ENCODE measurements at regions not wholly inside any gene's neighbourhood (a gene's known extent, or its start where the extent isn't known, plus 50 kb on each side); places are given as distances from the start of the nearest gene placed in this dataset.

DNA sequence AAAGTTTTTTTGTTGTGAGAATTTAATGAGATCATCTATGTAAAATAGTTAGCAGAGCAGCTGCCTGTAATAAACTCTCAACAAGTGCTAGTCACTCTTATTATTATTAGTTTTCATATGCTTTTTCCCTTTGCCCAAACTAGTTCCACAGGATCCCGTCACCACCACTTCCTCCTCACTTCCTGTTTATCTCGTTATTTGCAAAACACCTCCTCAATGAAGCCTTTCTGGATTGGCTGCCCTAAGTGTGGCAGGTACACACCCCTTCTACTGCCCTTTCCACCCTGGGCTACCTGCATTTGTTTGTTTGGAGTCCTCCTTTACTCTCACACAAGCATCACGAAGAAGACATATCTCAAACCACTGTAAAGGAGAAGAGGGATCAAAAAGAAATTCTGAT lies 54.4 kb upstream of the KLF3 start:
- DNase-seq, result no peak

DNA sequence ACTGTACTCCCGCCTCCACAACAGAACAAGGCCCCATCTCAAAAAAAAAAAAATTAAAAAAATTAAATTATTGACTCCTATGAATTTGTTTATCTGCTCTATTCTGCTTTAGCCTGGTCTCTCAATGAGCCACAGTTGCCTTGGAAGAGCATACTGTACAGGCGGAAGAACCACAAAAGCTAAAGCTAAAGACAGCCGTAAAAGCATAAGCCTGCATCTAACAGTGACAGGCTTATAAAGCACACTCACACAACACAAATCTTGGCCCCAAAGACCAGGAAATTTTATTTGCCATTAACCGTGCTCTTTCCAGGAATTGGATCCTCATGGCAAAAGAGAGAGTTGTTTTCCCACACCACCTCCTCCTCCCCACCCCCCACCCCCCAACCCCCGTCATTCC lies 53.5 kb upstream of the KLF3 start:
- DNase-seq, result no peak

DNA sequence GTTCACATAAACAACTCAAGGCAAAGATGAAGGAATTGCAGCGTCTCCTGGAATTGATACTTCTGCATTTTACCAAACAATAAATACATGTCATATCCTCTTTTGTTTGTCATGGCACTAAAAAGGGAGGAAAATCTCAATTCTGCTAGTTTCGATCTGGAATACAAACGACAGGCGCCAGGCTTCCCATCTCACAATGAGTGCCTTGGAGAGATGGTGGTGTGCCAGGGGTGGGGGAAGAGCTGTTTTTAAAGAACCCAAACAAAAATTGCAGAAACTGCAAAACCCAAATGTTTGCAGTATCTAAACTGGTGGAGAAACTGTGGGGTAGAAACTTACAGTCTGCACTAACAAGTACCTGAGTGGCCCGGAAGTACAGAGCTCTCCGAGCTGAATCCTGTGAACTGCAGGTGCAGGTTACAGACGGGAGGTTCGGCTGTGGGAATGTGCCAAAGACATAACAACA lies 53.0 kb upstream of the KLF3 start:
- no peak for DNase-seq

DNA sequence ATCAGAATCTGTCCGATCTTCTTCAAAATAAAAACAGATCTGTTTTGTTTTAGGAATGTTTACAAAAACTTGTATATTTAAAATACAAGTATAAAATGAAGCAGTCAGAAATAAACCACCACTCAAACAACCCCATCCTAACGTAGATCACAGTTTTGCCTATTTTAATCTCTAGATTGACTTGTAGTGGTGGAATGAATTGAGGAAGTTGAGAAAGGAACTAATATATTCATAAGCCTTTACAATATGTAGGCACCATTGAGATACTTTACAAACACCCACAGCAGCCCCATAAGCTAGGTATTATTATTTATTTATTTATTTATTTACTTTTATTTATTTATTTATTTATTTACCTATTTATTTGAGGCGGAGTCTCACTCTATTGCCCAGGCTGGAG lies 52.3 kb upstream of the KLF3 start:
- DNase-seq, result no peak

DNA sequence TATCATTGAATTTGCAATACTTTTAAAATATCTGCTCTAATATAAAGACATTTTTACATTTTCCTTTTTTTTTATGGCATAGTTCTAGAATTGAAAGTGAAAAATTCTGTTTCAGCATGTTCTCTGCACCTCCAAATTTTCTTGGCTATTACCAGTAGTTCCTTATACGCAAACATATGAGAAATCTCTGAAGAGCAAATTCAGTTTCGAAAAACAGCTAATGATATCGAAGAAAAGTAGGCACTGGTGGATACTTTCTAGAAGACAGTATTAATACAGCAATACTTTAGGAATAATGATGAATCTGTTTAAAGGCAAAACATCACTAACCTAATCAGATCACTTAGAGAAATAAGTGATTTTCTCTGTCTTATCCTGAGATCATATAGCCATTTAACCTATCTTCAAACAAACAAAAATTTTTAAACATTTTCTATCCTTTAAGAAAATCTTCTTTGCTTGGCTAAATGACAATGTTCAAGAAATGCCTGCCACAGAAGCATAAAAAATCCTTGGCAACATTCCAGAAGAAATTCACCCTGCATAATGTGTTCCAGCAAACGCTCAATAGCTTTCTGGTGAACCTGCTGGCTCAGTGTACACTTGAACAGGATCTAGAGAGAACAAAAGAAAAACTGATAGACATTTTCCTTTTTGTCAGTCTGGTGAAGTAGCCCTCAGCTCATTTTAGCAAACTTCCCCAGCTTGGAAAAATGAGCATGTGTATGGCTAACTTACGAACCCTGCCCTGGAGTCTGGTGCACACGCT lies 51.2 kb upstream of the KLF3 start:
- peak; percentile 22 for DNase-seq

Data from DMS153 (cell line).